OCI-LY3 (cell line): ENCODE measurements at regions not wholly inside any gene's neighbourhood (a gene's known extent, or its start where the extent isn't known, plus 50 kb on each side); places are given as distances from the start of the nearest gene placed in this dataset.
"Not testable (repeated sequence)": the region's sequence is repeated elsewhere in the genome, so short reads cannot be mapped to it uniquely, and the experiment has no call there.

Source experiments
- H2AFZ ChIP-seq: fragments of 200-600, 300-600 bp; shearing (Covaris generic); 2 replicates; pipeline ENCODE4 v1.6.0; 2014; ENCODE audit warnings: antibody characterized with exemption, low read depth, low read length
- H3K27ac ChIP-seq: fragments of 200-600, 300-600 bp; sonication (generic); 2 replicates; pipeline ENCODE4 v1.5.1; 2014; ENCODE audit warnings: mild to moderate bottlenecking, low read length, moderate library complexity, mixed read lengths
- H3K27me3 ChIP-seq: fragments of 200-600, 300-600 bp; sonication (generic); 2 replicates; pipeline ENCODE4 v1.6.1; 2014; ENCODE audit warnings: low read depth, low read length, mixed read lengths
- H3K36me3 ChIP-seq: fragments of 200-600, 300-600 bp; sonication (generic); replicated peaks from 2 replicates; pipeline ENCODE3; 2014; ENCODE audit warnings: low read depth, low read length, mixed read lengths
- H3K4me1 ChIP-seq: fragments of 300-600, 200-600 bp; sonication (generic); 2 replicates; pipeline ENCODE4 v1.6.1; 2014; ENCODE audit warnings: low read length, mixed read lengths
- H3K4me2 ChIP-seq: fragments of 200-600, 300-600 bp; sonication (generic); 2 replicates; pipeline ENCODE4 v1.6.1; 2014; ENCODE audit warnings: low read length, mixed read lengths
- H3K4me3 ChIP-seq: fragments of 300-600, 200-600 bp; sonication (generic); 2 replicates; pipeline ENCODE4 v1.5.1; 2014; ENCODE audit warnings: antibody characterized with exemption, mild to moderate bottlenecking, low read length, moderate library complexity
- H3K79me2 ChIP-seq: fragments of 300-600, 200-600 bp; shearing (Covaris generic); 2 replicates; pipeline ENCODE4 v1.6.1; 2014; ENCODE audit warnings: mild to moderate bottlenecking, low read length, mixed read lengths
- H3K9ac ChIP-seq: fragments of 300-600, 200-600 bp; shearing (Covaris generic); 2 replicates; pipeline ENCODE4 v1.6.0; 2014; ENCODE audit warnings: mild to moderate bottlenecking, low read length, moderate library complexity
- H3K9me3 ChIP-seq: fragments of 200-600, 300-600 bp; shearing (Covaris generic); 2 replicates; pipeline ENCODE4 v1.6.1; 2014; ENCODE audit warnings: low read length, mixed read lengths; ENCODE audit not compliant: insufficient read depth
- H4K20me1 ChIP-seq: fragments of 200-600, 300-600 bp; sonication (generic); 2 replicates; pipeline ENCODE4 v1.6.1; 2016; ENCODE audit warnings: low read length, mixed read lengths; ENCODE audit not compliant: insufficient read depth
- EZH2phosphoT487 ChIP-seq: fragments of 200-600 bp; shearing (Covaris generic); IDR thresholded peaks from 2 replicates; pipeline ENCODE4 v1.6.1; 2018; ENCODE audit warnings: antibody characterized with exemption, mixed run types, low read depth
- TF ChIP-seq, protein P1 (sequence below): fragments of 200-600, 300-600 bp; sonication (generic); IDR thresholded peaks from 2 replicates; pipeline ENCODE4 v1.5.1; 2014; ENCODE audit warnings: antibody characterized with exemption, low read length, low read depth

DNA sequence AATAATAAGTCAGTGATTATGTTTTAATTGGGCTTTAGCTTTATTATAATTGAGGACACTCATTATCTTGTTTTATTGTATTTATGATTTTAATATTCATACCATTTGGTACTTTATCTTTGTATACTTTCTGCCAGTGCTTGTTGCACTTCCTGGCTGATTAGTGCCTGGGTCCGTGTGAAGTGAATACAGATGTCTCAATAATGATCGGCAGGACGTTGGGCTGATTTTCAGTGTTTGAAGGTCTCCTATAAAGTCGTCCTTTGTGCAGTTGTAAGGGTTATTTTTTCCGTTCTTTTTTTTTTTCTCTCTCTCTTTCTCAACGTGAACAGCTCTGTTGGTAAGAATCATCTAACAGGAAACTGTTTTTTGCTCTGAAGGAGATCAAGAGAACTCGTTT lies 450.0 kb upstream of the POU3F2 start:
- no peak for TF ChIP-seq EZH2phosphoT487
- TF ChIP-seq, protein P1, sequence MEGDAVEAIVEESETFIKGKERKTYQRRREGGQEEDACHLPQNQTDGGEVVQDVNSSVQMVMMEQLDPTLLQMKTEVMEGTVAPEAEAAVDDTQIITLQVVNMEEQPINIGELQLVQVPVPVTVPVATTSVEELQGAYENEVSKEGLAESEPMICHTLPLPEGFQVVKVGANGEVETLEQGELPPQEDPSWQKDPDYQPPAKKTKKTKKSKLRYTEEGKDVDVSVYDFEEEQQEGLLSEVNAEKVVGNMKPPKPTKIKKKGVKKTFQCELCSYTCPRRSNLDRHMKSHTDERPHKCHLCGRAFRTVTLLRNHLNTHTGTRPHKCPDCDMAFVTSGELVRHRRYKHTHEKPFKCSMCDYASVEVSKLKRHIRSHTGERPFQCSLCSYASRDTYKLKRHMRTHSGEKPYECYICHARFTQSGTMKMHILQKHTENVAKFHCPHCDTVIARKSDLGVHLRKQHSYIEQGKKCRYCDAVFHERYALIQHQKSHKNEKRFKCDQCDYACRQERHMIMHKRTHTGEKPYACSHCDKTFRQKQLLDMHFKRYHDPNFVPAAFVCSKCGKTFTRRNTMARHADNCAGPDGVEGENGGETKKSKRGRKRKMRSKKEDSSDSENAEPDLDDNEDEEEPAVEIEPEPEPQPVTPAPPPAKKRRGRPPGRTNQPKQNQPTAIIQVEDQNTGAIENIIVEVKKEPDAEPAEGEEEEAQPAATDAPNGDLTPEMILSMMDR = no peak
- H3K9me3 ChIP-seq = no peaks in the 10 kb centered on the region
- H3K4me3 ChIP-seq = no peak overlapping the region
- no peak overlapping the region for H3K27ac ChIP-seq
- no peaks in the 10 kb centered on the region for H3K36me3 ChIP-seq
- no peaks in the 10 kb centered on the region for H3K4me1 ChIP-seq
- no peaks in the 10 kb centered on the region for H4K20me1 ChIP-seq
- no peak overlapping the region for H2AFZ ChIP-seq
- no peak overlapping the region for H3K9ac ChIP-seq
- no peaks in the 10 kb centered on the region for H3K79me2 ChIP-seq
- H3K27me3 ChIP-seq = no peaks in the 10 kb centered on the region
- H3K4me2 ChIP-seq = no peak overlapping the region

DNA sequence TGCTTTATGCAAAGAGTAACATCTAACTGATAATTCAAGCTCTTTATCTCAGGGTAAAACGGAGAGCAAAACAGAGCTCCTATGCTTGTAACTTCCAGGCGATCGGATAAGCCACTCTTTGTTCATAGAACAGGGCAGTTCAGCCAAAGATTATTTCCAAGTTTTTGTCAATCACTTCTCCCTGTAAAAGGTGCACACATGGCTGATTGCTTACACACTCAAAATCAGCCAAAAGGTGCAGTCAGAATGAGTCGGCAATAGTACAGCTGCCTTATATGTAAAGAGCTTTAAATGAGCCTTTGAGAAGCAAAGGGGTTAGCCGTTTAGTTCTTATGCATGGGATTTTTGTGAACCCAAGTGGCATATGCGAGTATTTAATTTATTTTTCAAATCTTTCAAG lies 449.6 kb upstream of the POU3F2 start:
- Histone ChIP-seq H3K27me3 (no peaks in the 10 kb centered on the region), H3K4me2 (no peak overlapping the region), H3K36me3 (no peaks in the 10 kb centered on the region), H3K79me2 (no peaks in the 10 kb centered on the region), H3K9me3 (no peaks in the 10 kb centered on the region), H3K9ac (no peak overlapping the region), H3K27ac (no peak overlapping the region), H2AFZ (no peak overlapping the region), H3K4me3 (no peak overlapping the region), H4K20me1 (no peaks in the 10 kb centered on the region), H3K4me1 (no peaks in the 10 kb centered on the region)
- TF ChIP-seq EZH2phosphoT487 = no peak
- TF ChIP-seq, protein P1 = no peak

DNA sequence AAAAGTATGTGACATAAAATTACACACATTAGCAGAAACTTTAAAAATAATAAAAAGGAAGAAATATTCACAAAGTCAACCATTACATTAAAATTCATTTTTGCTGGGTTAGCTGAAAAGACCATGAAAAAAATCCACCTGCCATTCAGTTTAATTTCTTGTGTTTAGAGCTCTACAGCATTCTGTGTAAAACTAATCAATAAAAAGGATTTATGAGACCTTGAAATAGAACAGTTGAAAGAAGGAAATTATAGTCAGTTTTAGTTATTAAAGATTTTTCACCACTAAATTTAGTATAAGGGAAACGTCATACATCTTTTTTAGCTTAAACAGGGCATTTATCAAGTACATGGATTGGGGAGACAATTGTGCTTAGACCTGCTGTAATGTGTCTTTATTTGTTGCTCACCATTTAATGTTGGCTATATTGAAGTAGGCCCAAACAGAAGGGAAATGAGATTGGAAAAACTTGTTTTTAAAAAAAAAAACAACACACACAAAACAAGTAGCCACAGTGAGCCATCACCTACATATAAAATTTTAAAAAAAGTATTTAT lies 438.7 kb upstream of the POU3F2 start:
- Histone ChIP-seq H3K79me2 (no peaks in the 10 kb centered on the region), H3K36me3 (no peaks in the 10 kb centered on the region), H3K27me3 (no peaks in the 10 kb centered on the region), H4K20me1 (no peaks in the 10 kb centered on the region), H2AFZ (no peak overlapping the region), H3K4me1 (no peaks in the 10 kb centered on the region), H3K27ac (no peak overlapping the region), H3K9me3 (no peaks in the 10 kb centered on the region), H3K4me3 (no peak overlapping the region), H3K9ac (no peak overlapping the region), H3K4me2 (no peak overlapping the region)
- TF ChIP-seq EZH2phosphoT487 = no peak
- TF ChIP-seq, protein P1 = no peak

DNA sequence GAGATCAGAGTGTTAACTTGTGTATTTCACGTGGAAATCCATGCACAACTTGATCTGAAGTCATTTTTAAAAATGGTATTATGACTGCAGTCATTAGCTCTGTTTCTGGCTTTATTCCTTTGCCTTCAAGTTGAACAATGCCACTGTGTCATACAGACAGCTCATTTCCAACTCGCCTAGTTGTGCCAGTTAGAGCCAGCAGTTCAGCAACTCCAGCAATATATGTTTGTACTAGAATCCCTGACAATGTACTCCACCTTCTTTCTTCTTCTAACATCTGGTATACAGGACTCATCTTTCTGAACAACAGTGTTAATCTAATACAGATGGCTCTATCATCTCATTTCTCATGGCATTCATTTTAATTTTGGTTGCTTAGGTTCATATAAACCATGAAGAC lies 418.3 kb upstream of the POU3F2 start:
- H3K9ac ChIP-seq = no peak overlapping the region
- H3K9me3 ChIP-seq = no peaks in the 10 kb centered on the region
- H3K4me2 ChIP-seq = no peak overlapping the region
- no peaks in the 10 kb centered on the region for H3K27me3 ChIP-seq
- no peaks in the 10 kb centered on the region for H3K79me2 ChIP-seq
- no peaks in the 10 kb centered on the region for H3K4me1 ChIP-seq
- no peaks in the 10 kb centered on the region for H3K36me3 ChIP-seq
- no peak overlapping the region for H3K4me3 ChIP-seq
- TF ChIP-seq EZH2phosphoT487 = no peak
- TF ChIP-seq, protein P1 = no peak
- no peaks in the 10 kb centered on the region for H4K20me1 ChIP-seq
- no peak overlapping the region for H3K27ac ChIP-seq
- H2AFZ ChIP-seq = no peak overlapping the region

DNA sequence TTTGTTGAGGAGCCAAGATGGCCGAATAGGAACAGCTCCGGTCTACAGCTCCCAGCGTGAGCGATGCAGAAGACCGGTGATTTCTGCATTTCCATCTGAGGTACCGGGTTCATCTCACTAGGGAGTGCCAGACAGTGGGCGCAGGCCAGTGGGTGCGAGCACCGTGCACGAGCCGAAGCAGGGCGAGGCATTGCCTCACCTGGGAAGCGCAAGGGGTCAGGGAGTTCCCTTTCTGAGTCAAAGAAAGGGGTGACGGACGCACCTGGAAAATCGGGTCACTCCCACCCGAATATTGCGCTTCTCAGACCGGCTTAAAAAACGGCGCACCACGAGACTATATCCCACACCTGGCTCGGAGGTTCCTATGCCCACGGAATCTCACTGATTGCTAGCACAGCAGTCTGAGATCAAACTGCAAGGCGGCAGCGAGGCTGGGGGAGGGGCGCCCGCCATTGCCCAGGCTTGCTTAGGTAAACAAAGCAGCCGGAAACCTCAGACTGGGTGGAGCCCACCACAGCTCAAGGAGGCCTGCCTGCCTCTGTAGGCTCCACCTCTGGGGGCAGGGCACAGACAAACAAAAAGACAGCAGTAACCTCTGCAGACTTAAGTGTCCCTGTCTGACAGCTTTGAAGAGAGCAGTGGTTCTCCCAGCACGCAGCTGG lies 417.7 kb upstream of the POU3F2 start:
- H3K4me2 ChIP-seq, H3K4me3 ChIP-seq, H3K27ac ChIP-seq, H3K79me2 ChIP-seq, H3K9me3 ChIP-seq, H3K4me1 ChIP-seq, H2AFZ ChIP-seq, H3K27me3 ChIP-seq, H4K20me1 ChIP-seq, H3K9ac ChIP-seq, H3K36me3 ChIP-seq: not testable (repeated sequence)
